ENCODE measurements at regions not wholly inside any gene's neighbourhood (a gene's known extent, or its start where the extent isn't known, plus 50 kb on each side); places are given as distances from the start of the nearest gene placed in this dataset.

DNA sequence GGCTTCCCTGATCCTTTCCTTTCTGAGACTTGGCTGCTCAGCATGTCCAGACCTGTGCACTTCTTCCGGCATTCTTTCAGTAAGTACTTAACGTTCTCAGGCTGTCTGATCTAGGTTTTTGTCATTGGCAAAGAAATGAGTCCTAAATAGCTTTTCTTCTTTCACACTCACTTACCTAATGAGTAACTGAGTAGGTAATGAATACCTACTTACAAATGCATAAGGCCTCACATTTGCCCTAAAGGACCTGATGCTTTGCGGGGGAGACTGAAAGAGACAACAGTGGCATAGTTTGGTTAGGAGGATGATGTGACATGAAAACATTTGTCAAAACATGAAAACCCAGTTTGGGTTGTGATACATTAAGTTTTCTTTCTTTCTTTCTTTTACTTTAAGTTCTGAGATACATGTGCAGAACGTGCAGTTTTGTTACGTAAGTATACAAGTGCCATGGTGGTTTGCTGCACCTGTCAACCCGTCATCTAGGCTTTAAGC, 516.7 kb upstream of the CFAP20DC start:
- Histone ChIP-seq H3K9me3 (ENCODE audit: control insufficient read depth, insufficient read depth, low read length) (no peaks in the 10 kb centered on the region), H3K27ac (ENCODE audit: low read depth, low read length) (no peak overlapping the region), H3K27me3 (ENCODE audit: control insufficient read depth, insufficient read depth, low read length) (no peaks in the 10 kb centered on the region), H3K4me3 (ENCODE audit: low read depth, low read length) (no peak overlapping the region)
- TF ChIP-seq, protein P1, sequence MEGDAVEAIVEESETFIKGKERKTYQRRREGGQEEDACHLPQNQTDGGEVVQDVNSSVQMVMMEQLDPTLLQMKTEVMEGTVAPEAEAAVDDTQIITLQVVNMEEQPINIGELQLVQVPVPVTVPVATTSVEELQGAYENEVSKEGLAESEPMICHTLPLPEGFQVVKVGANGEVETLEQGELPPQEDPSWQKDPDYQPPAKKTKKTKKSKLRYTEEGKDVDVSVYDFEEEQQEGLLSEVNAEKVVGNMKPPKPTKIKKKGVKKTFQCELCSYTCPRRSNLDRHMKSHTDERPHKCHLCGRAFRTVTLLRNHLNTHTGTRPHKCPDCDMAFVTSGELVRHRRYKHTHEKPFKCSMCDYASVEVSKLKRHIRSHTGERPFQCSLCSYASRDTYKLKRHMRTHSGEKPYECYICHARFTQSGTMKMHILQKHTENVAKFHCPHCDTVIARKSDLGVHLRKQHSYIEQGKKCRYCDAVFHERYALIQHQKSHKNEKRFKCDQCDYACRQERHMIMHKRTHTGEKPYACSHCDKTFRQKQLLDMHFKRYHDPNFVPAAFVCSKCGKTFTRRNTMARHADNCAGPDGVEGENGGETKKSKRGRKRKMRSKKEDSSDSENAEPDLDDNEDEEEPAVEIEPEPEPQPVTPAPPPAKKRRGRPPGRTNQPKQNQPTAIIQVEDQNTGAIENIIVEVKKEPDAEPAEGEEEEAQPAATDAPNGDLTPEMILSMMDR (IDR thresholded peaks at IDR 0.05; ENCODE audit: low read depth, low read length), result no peak
- ChIA-PET POLR2A (no interaction called here), CTCF (interaction anchor here (1.2 kb wide), 1 partner anchor 8 kb away, joined by 4 read pairs; no protein-coding TSS in a partner anchor)
- DNase-seq (ENCODE audit: low read depth, low spot score), result no peak

DNA sequence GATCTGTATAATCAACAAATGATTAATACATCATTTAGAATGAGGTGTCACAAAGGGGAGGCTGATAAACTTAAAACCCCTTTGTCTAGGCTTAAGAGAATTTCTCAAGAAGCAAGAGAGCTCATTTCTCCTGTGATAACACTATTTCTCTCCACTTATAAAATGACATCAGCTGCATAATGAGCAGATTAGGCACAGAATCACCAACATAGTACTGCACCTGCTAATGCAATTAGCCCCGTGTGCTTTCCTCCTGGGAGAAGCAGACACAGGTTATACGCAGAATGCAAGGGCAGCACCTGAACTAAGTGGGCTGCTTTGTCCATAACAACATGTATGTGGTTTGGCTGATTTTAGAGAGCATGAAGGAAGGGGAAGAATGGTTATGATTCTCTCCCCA, 515.3 kb upstream of the CFAP20DC start:
- H3K27ac ChIP-seq (ENCODE audit: low read depth, low read length), result no peak overlapping the region
- no peaks in the 10 kb centered on the region for H3K9me3 ChIP-seq (ENCODE audit: control insufficient read depth, insufficient read depth, low read length)
- TF ChIP-seq, protein P1 (IDR thresholded peaks at IDR 0.05; ENCODE audit: low read depth, low read length), result no peak
- no peaks in the 10 kb centered on the region for H3K27me3 ChIP-seq (ENCODE audit: control insufficient read depth, insufficient read depth, low read length)
- ChIA-PET CTCF (no interaction called here), POLR2A (no interaction called here)
- DNase-seq (ENCODE audit: low read depth, low spot score), result no peak
- H3K4me3 ChIP-seq (ENCODE audit: low read depth, low read length), result no peak overlapping the region

DNA sequence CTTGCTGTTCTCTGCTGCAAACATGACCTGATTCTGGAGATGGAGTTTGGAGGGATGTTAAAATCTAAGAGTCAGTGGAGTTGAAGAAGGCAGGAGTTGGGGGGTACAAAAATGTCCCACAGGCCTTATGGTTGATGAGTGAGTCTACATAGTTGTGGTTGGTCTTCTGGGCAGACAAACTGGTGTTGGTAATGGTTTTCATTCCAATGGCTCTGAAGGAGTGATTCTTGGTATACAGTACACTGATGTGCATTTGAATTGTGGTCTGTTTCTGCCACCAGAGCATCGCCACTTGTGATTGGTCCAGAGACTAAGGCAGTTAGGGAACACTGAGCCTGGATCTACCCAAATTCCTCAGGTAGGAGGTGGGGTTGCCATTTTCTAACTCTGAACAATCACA, 514.1 kb upstream of the CFAP20DC start:
- no peak for DNase-seq (ENCODE audit: low read depth, low spot score)
- Histone ChIP-seq H3K27ac (ENCODE audit: low read depth, low read length) (no peak overlapping the region), H3K9me3 (ENCODE audit: control insufficient read depth, insufficient read depth, low read length) (no peaks in the 10 kb centered on the region), H3K4me3 (ENCODE audit: low read depth, low read length) (no peak overlapping the region), H3K27me3 (ENCODE audit: control insufficient read depth, insufficient read depth, low read length) (no peaks in the 10 kb centered on the region)
- ChIA-PET POLR2A (no interaction called here), CTCF (no interaction called here)
- TF ChIP-seq, protein P1 (IDR thresholded peaks at IDR 0.05; ENCODE audit: low read depth, low read length), result no peak

- Histone ChIP-seq H3K9me3 (ENCODE audit: control insufficient read depth, insufficient read depth, low read length) (no peaks in the 10 kb centered on the region), H3K4me3 (ENCODE audit: low read depth, low read length) (no peak overlapping the region), H3K27me3 (ENCODE audit: control insufficient read depth, insufficient read depth, low read length) (no peaks in the 10 kb centered on the region), H3K27ac (ENCODE audit: low read depth, low read length) (no peak overlapping the region)
- no peak for DNase-seq (ENCODE audit: low read depth, low spot score)
- TF ChIP-seq, protein P1 (IDR thresholded peaks at IDR 0.05; ENCODE audit: low read depth, low read length), result no peak
- ChIA-PET POLR2A (no interaction called here), CTCF (no interaction called here)
Measured at GRCh38 chr3:59563072-59563605, 513.3 kb upstream of the CFAP20DC start.

- H3K4me3 ChIP-seq (ENCODE audit: low read depth, low read length), result no peak overlapping the region
- no peaks in the 10 kb centered on the region for H3K9me3 ChIP-seq (ENCODE audit: control insufficient read depth, insufficient read depth, low read length)
- H3K27ac ChIP-seq (ENCODE audit: low read depth, low read length), result peak overlapping the region; percentile 58
- H3K27me3 ChIP-seq (ENCODE audit: control insufficient read depth, insufficient read depth, low read length), result no peaks in the 10 kb centered on the region
- ChIA-PET CTCF (interaction anchor here (1.2 to 1.7 kb wide), 3 partner anchors 15 to 566 kb away, joined by 3 to 5 read pairs (median 4); no protein-coding TSS in a partner anchor), POLR2A (no interaction called here)
- TF ChIP-seq, protein P1 (IDR thresholded peaks at IDR 0.05; ENCODE audit: low read depth, low read length), result no peak
- peak; percentile 73 for DNase-seq (ENCODE audit: low read depth, low spot score)
Measured at GRCh38 chr3:59559721-59560435, 510.1 kb upstream of the CFAP20DC start.
